ENCODE measurements at regions not wholly inside any gene's neighbourhood (a gene's known extent, or its start where the extent isn't known, plus 50 kb on each side); places are given as distances from the start of the nearest gene placed in this dataset.
"Not testable (repeated sequence)": the region's sequence is repeated elsewhere in the genome, so short reads cannot be mapped to it uniquely, and the experiment has no call there.

GRCh38 chr5:89320421-89321277 lies 437.7 kb upstream of the MEF2C start:
- intact Hi-C loops (cut with micrococcal nuclease) = no loop called here

GRCh38 chr5:89317838-89318237 lies 434.9 kb upstream of the MEF2C start:
- H3K4me3 Mint-ChIP-seq; H3K36me3 Mint-ChIP-seq; DNase-seq; H3K27me3 Mint-ChIP-seq; H3K4me1 Mint-ChIP-seq (ENCODE audit: low read depth); H3K27ac Mint-ChIP-seq; CTCF ChIA-PET; POLR2A ChIA-PET; intact Hi-C loops (cut with micrococcal nuclease); H3K9me3 Mint-ChIP-seq: not testable (repeated sequence)

More at GRCh38 chr5:89320421-89321277, 437.7 kb upstream of the MEF2C start:
- CTCF ChIA-PET = no interaction called here
- H3K4me3 Mint-ChIP-seq = no peak overlapping the region
- DNase-seq = no peak
- H3K27me3 Mint-ChIP-seq = no peaks in the 10 kb centered on the region
- H3K9me3 Mint-ChIP-seq = no peaks in the 10 kb centered on the region
- H3K4me1 Mint-ChIP-seq (ENCODE audit: low read depth) = no peaks in the 10 kb centered on the region
- POLR2A ChIA-PET = no interaction called here
- no peak overlapping the region for H3K27ac Mint-ChIP-seq
- no peaks in the 10 kb centered on the region for H3K36me3 Mint-ChIP-seq

- H3K9me3 Mint-ChIP-seq = no peaks in the 10 kb centered on the region
- H3K27me3 Mint-ChIP-seq = no peaks in the 10 kb centered on the region
- intact Hi-C loops (cut with micrococcal nuclease) = no loop called here
- no peaks in the 10 kb centered on the region for H3K36me3 Mint-ChIP-seq
- CTCF ChIA-PET = no interaction called here
- H3K27ac Mint-ChIP-seq = no peak overlapping the region
- POLR2A ChIA-PET = no interaction called here
- H3K4me3 Mint-ChIP-seq = no peak overlapping the region
- H3K4me1 Mint-ChIP-seq (ENCODE audit: low read depth) = no peaks in the 10 kb centered on the region
- DNase-seq = no peak
Observed at GRCh38 chr5:89315286-89316100, 432.5 kb upstream of the MEF2C start.

- Mint-ChIP-seq H3K27me3 (no peaks in the 10 kb centered on the region), H3K4me3 (no peak overlapping the region), H3K27ac (no peak overlapping the region), H3K9me3 (no peaks in the 10 kb centered on the region), H3K36me3 (no peaks in the 10 kb centered on the region), H3K4me1 (ENCODE audit: low read depth) (no peaks in the 10 kb centered on the region)
- POLR2A ChIA-PET = no interaction called here
- CTCF ChIA-PET = no interaction called here
- DNase-seq = no peak
- intact Hi-C loops (cut with micrococcal nuclease) = no loop called here
Observed at GRCh38 chr5:89313804-89314588, 431.0 kb upstream of the MEF2C start.

- CTCF ChIA-PET = no interaction called here
- intact Hi-C loops (cut with micrococcal nuclease) = no loop called here
- Mint-ChIP-seq H3K4me1 (ENCODE audit: low read depth) (no peaks in the 10 kb centered on the region), H3K36me3 (no peaks in the 10 kb centered on the region), H3K27me3 (no peaks in the 10 kb centered on the region), H3K27ac (no peak overlapping the region), H3K4me3 (no peak overlapping the region), H3K9me3 (peaks cover 2% of the 10 kb centered on the region)
- no peak for DNase-seq
- POLR2A ChIA-PET = no interaction called here
Observed at GRCh38 chr5:89313044-89313443, 430.1 kb upstream of the MEF2C start.

- Mint-ChIP-seq H3K9me3 (peaks cover 7% of the 10 kb centered on the region), H3K27me3 (no peaks in the 10 kb centered on the region), H3K27ac (no peak overlapping the region), H3K4me1 (ENCODE audit: low read depth) (no peaks in the 10 kb centered on the region), H3K4me3 (no peak overlapping the region), H3K36me3 (no peaks in the 10 kb centered on the region)
- ChIA-PET POLR2A (no interaction called here), CTCF (no interaction called here)
- DNase-seq = no peak
- intact Hi-C loops (cut with micrococcal nuclease) = no loop called here
Observed at GRCh38 chr5:89309268-89309667, 426.3 kb upstream of the MEF2C start.

- Mint-ChIP-seq H3K4me3 (no peak overlapping the region), H3K9me3 (peaks cover 7% of the 10 kb centered on the region), H3K27ac (no peak overlapping the region), H3K27me3 (no peaks in the 10 kb centered on the region), H3K36me3 (no peaks in the 10 kb centered on the region), H3K4me1 (ENCODE audit: low read depth) (no peaks in the 10 kb centered on the region)
- no peak for DNase-seq
- intact Hi-C loops (cut with micrococcal nuclease) = no loop called here
- ChIA-PET CTCF (no interaction called here), POLR2A (no interaction called here)
Observed at GRCh38 chr5:89308606-89309040, 425.6 kb upstream of the MEF2C start.

- intact Hi-C loops (cut with micrococcal nuclease) = no loop called here
- H3K4me3 Mint-ChIP-seq = no peak overlapping the region
- H3K27ac Mint-ChIP-seq = no peak overlapping the region
- H3K9me3 Mint-ChIP-seq = peaks cover 7% of the 10 kb centered on the region
- no peak for DNase-seq
- no peaks in the 10 kb centered on the region for H3K27me3 Mint-ChIP-seq
- ChIA-PET CTCF (no interaction called here), POLR2A (no interaction called here)
- no peaks in the 10 kb centered on the region for H3K36me3 Mint-ChIP-seq
- no peaks in the 10 kb centered on the region for H3K4me1 Mint-ChIP-seq (ENCODE audit: low read depth)
Observed at GRCh38 chr5:89307972-89308371, 425.0 kb upstream of the MEF2C start.

- H3K4me3 Mint-ChIP-seq; H3K9me3 Mint-ChIP-seq; POLR2A ChIA-PET; H3K36me3 Mint-ChIP-seq; CTCF ChIA-PET; DNase-seq; intact Hi-C loops (cut with micrococcal nuclease); H3K27me3 Mint-ChIP-seq; H3K27ac Mint-ChIP-seq; H3K4me1 Mint-ChIP-seq (ENCODE audit: low read depth): not testable (repeated sequence)
Observed at GRCh38 chr5:89307141-89307540, 424.2 kb upstream of the MEF2C start.

- DNase-seq = no peak
- intact Hi-C loops (cut with micrococcal nuclease) = no loop called here
- ChIA-PET CTCF (interaction anchor here (1.5 kb wide), 1 partner anchor 573 kb away, joined by 3 read pairs; no protein-coding TSS in a partner anchor), POLR2A (no interaction called here)
- H3K27ac Mint-ChIP-seq = no peak overlapping the region
- H3K4me1 Mint-ChIP-seq (ENCODE audit: low read depth) = no peaks in the 10 kb centered on the region
- H3K36me3 Mint-ChIP-seq = no peaks in the 10 kb centered on the region
- H3K9me3 Mint-ChIP-seq = peaks cover 5% of the 10 kb centered on the region
- H3K27me3 Mint-ChIP-seq = no peaks in the 10 kb centered on the region
- no peak overlapping the region for H3K4me3 Mint-ChIP-seq
Observed at GRCh38 chr5:89303033-89303480, 420.1 kb upstream of the MEF2C start.

GRCh38 chr5:89302102-89302891 lies 419.3 kb upstream of the MEF2C start:
- Mint-ChIP-seq H3K36me3 (no peaks in the 10 kb centered on the region), H3K4me3 (no peak overlapping the region), H3K4me1 (ENCODE audit: low read depth) (no peaks in the 10 kb centered on the region), H3K27ac (no peak overlapping the region), H3K9me3 (peaks cover 2% of the 10 kb centered on the region), H3K27me3 (no peaks in the 10 kb centered on the region)
- CTCF ChIA-PET = interaction anchor here (1.5 kb wide), 1 partner anchor 573 kb away, joined by 3 read pairs; no protein-coding TSS in a partner anchor
- POLR2A ChIA-PET = no interaction called here
- no peak for DNase-seq
- intact Hi-C loops (cut with micrococcal nuclease) = no loop called here
